DND-41 (cell line): ENCODE measurements at regions not wholly inside any gene's neighbourhood (a gene's known extent, or its start where the extent isn't known, plus 50 kb on each side); places are given as distances from the start of the nearest gene placed in this dataset.

Experiments
- EZH2 ChIP-seq: IDR thresholded peaks from 3 replicates; pipeline ENCODE4 v1.6.1; 2012; ENCODE audit warnings: borderline replicate concordance, low read depth, mild to moderate bottlenecking, moderate library complexity, low read length, inconsistent platforms; ENCODE audit not compliant: severe bottlenecking
- TF ChIP-seq, protein P1 (sequence below): IDR thresholded peaks from 2 replicates; pipeline ENCODE4 v1.5.1; 2012; ENCODE audit warnings: borderline replicate concordance, low read length, moderate library complexity, mild to moderate bottlenecking; ENCODE audit not compliant: poor library complexity, severe bottlenecking; ENCODE audit errors: extremely low read depth

GRCh38 chr2:234306426-234307173, 190.3 kb downstream of the ARL4C start:
- TF ChIP-seq, protein P1, sequence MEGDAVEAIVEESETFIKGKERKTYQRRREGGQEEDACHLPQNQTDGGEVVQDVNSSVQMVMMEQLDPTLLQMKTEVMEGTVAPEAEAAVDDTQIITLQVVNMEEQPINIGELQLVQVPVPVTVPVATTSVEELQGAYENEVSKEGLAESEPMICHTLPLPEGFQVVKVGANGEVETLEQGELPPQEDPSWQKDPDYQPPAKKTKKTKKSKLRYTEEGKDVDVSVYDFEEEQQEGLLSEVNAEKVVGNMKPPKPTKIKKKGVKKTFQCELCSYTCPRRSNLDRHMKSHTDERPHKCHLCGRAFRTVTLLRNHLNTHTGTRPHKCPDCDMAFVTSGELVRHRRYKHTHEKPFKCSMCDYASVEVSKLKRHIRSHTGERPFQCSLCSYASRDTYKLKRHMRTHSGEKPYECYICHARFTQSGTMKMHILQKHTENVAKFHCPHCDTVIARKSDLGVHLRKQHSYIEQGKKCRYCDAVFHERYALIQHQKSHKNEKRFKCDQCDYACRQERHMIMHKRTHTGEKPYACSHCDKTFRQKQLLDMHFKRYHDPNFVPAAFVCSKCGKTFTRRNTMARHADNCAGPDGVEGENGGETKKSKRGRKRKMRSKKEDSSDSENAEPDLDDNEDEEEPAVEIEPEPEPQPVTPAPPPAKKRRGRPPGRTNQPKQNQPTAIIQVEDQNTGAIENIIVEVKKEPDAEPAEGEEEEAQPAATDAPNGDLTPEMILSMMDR: no peak
- TF ChIP-seq EZH2: no peak
